ENCODE measurements at regions not wholly inside any gene's neighbourhood (a gene's known extent, or its start where the extent isn't known, plus 50 kb on each side); places are given as distances from the start of the nearest gene placed in this dataset.

- no peak for DNase-seq
- Histone ChIP-seq H3K9ac (ENCODE audit: low read length) (no peak overlapping the region), H4K5ac (ENCODE audit: low read length) (no peak overlapping the region), H3K4me2 (ENCODE audit: low read length) (no peak overlapping the region), H3K79me2 (ENCODE audit: control insufficient read depth, insufficient read depth, low read length) (no peaks in the 10 kb centered on the region), H3K23ac (ENCODE audit: low read length) (no peak overlapping the region), H3K4me3 (ENCODE audit: low read length) (no peak overlapping the region), H2BK5ac (ENCODE audit: low read length) (no peak overlapping the region), H3K18ac (ENCODE audit: low read length) (no peak overlapping the region), H3K27ac (ENCODE audit: low read depth, low read length) (no peak overlapping the region), H2BK120ac (ENCODE audit: low read depth, low read length) (no peak overlapping the region), H3K4me1 (ENCODE audit: control insufficient read depth, low read depth, low read length) (no peaks in the 10 kb centered on the region), H3K27me3 (ENCODE audit: insufficient read depth, low read length, poor library complexity) (no peaks in the 10 kb centered on the region), H4K8ac (ENCODE audit: low read depth, low read length) (no peak overlapping the region), H2BK15ac (replicated peaks; ENCODE audit: low read depth) (no peak overlapping the region), H3K79me1 (ENCODE audit: low read length) (no peaks in the 10 kb centered on the region), H3K36me3 (ENCODE audit: control insufficient read depth, insufficient read depth, low read length) (no peaks in the 10 kb centered on the region), H3K56ac (ENCODE audit: low read length) (no peak overlapping the region), H3K4ac (ENCODE audit: low read depth, low read length) (no peak overlapping the region), H2AK5ac (ENCODE audit: low read length) (no peak overlapping the region)
- WGBS (ENCODE audit: extremely low coverage, insufficient coverage, low lambda C conversion rate) = no CpG with 5 or more reads among the region's 12 CpGs
These were observed 197.3 kb downstream of the OR13H1 start for GRCh38 chrX:131741103-131741581.

- WGBS (ENCODE audit: extremely low coverage, insufficient coverage, low lambda C conversion rate) = no CpG with 5 or more reads among the region's 5 CpGs
- Histone ChIP-seq H2BK5ac (ENCODE audit: low read length) (no peak overlapping the region), H4K5ac (ENCODE audit: low read length) (no peak overlapping the region), H3K27ac (ENCODE audit: low read depth, low read length) (no peak overlapping the region), H3K9ac (ENCODE audit: low read length) (no peak overlapping the region), H3K79me1 (ENCODE audit: low read length) (no peaks in the 10 kb centered on the region), H3K4me3 (ENCODE audit: low read length) (no peak overlapping the region), H3K36me3 (ENCODE audit: control insufficient read depth, insufficient read depth, low read length) (no peaks in the 10 kb centered on the region), H3K27me3 (ENCODE audit: insufficient read depth, low read length, poor library complexity) (no peaks in the 10 kb centered on the region), H2AK5ac (ENCODE audit: low read length) (no peak overlapping the region), H3K18ac (ENCODE audit: low read length) (no peak overlapping the region), H3K4ac (ENCODE audit: low read depth, low read length) (no peak overlapping the region), H3K4me2 (ENCODE audit: low read length) (no peak overlapping the region), H2BK15ac (replicated peaks; ENCODE audit: low read depth) (no peak overlapping the region), H3K56ac (ENCODE audit: low read length) (no peak overlapping the region), H2BK120ac (ENCODE audit: low read depth, low read length) (no peak overlapping the region), H4K8ac (ENCODE audit: low read depth, low read length) (no peak overlapping the region), H3K4me1 (ENCODE audit: control insufficient read depth, low read depth, low read length) (no peaks in the 10 kb centered on the region), H3K79me2 (ENCODE audit: control insufficient read depth, insufficient read depth, low read length) (no peaks in the 10 kb centered on the region), H3K23ac (ENCODE audit: low read length) (no peak overlapping the region)
- DNase-seq = no peak
These were observed 202.1 kb downstream of the OR13H1 start for GRCh38 chrX:131745942-131746489.

GRCh38 chrX:131746491-131746968 is 202.7 kb downstream of the OR13H1 start:
- WGBS (ENCODE audit: extremely low coverage, insufficient coverage, low lambda C conversion rate) = no CpG with 5 or more reads among the region's 14 CpGs
- no peak overlapping the region for H2AK5ac ChIP-seq (ENCODE audit: low read length)
- no peak overlapping the region for H3K18ac ChIP-seq (ENCODE audit: low read length)
- no peak overlapping the region for H3K4ac ChIP-seq (ENCODE audit: low read depth, low read length)
- H4K8ac ChIP-seq (ENCODE audit: low read depth, low read length) = no peak overlapping the region
- H2BK15ac ChIP-seq (replicated peaks; ENCODE audit: low read depth) = no peak overlapping the region
- H3K4me1 ChIP-seq (ENCODE audit: control insufficient read depth, low read depth, low read length) = no peaks in the 10 kb centered on the region
- no peak overlapping the region for H2BK5ac ChIP-seq (ENCODE audit: low read length)
- no peaks in the 10 kb centered on the region for H3K36me3 ChIP-seq (ENCODE audit: control insufficient read depth, insufficient read depth, low read length)
- no peak overlapping the region for H2BK120ac ChIP-seq (ENCODE audit: low read depth, low read length)
- no peak overlapping the region for H3K56ac ChIP-seq (ENCODE audit: low read length)
- H3K4me3 ChIP-seq (ENCODE audit: low read length) = no peak overlapping the region
- no peak for DNase-seq
- H3K79me1 ChIP-seq (ENCODE audit: low read length) = no peaks in the 10 kb centered on the region
- H3K79me2 ChIP-seq (ENCODE audit: control insufficient read depth, insufficient read depth, low read length) = no peaks in the 10 kb centered on the region
- no peak overlapping the region for H3K4me2 ChIP-seq (ENCODE audit: low read length)
- no peak overlapping the region for H4K5ac ChIP-seq (ENCODE audit: low read length)
- H3K27ac ChIP-seq (ENCODE audit: low read depth, low read length) = no peak overlapping the region
- H3K27me3 ChIP-seq (ENCODE audit: insufficient read depth, low read length, poor library complexity) = no peaks in the 10 kb centered on the region
- no peak overlapping the region for H3K9ac ChIP-seq (ENCODE audit: low read length)
- H3K23ac ChIP-seq (ENCODE audit: low read length) = no peak overlapping the region

- Histone ChIP-seq H3K36me3 (ENCODE audit: control insufficient read depth, insufficient read depth, low read length) (no peaks in the 10 kb centered on the region), H3K23ac (ENCODE audit: low read length) (no peak overlapping the region), H3K4me1 (ENCODE audit: control insufficient read depth, low read depth, low read length) (no peaks in the 10 kb centered on the region), H3K4me3 (ENCODE audit: low read length) (no peak overlapping the region), H3K18ac (ENCODE audit: low read length) (no peak overlapping the region), H3K27me3 (ENCODE audit: insufficient read depth, low read length, poor library complexity) (no peaks in the 10 kb centered on the region), H4K8ac (ENCODE audit: low read depth, low read length) (no peak overlapping the region), H3K79me2 (ENCODE audit: control insufficient read depth, insufficient read depth, low read length) (no peaks in the 10 kb centered on the region), H2BK5ac (ENCODE audit: low read length) (no peak overlapping the region), H3K9ac (ENCODE audit: low read length) (no peak overlapping the region), H2BK120ac (ENCODE audit: low read depth, low read length) (no peak overlapping the region), H3K79me1 (ENCODE audit: low read length) (no peaks in the 10 kb centered on the region), H3K27ac (ENCODE audit: low read depth, low read length) (no peak overlapping the region), H4K5ac (ENCODE audit: low read length) (no peak overlapping the region), H3K4me2 (ENCODE audit: low read length) (no peak overlapping the region), H2AK5ac (ENCODE audit: low read length) (no peak overlapping the region), H3K56ac (ENCODE audit: low read length) (no peak overlapping the region), H2BK15ac (replicated peaks; ENCODE audit: low read depth) (no peak overlapping the region), H3K4ac (ENCODE audit: low read depth, low read length) (no peak overlapping the region)
- no CpG with 5 or more reads among the region's 9 CpGs for WGBS (ENCODE audit: extremely low coverage, insufficient coverage, low lambda C conversion rate)
- no peak for DNase-seq
These were observed 203.3 kb downstream of the OR13H1 start for GRCh38 chrX:131747173-131747572.

- H3K4me2 ChIP-seq (ENCODE audit: low read length) = no peak overlapping the region
- no peak overlapping the region for H3K27ac ChIP-seq (ENCODE audit: low read depth, low read length)
- H2BK5ac ChIP-seq (ENCODE audit: low read length) = no peak overlapping the region
- no peak overlapping the region for H2BK15ac ChIP-seq (replicated peaks; ENCODE audit: low read depth)
- no peak overlapping the region for H3K4me3 ChIP-seq (ENCODE audit: low read length)
- no peak overlapping the region for H3K56ac ChIP-seq (ENCODE audit: low read length)
- H3K27me3 ChIP-seq (ENCODE audit: insufficient read depth, low read length, poor library complexity) = no peaks in the 10 kb centered on the region
- H3K36me3 ChIP-seq (ENCODE audit: control insufficient read depth, insufficient read depth, low read length) = peaks cover 2% of the 10 kb centered on the region
- no peaks in the 10 kb centered on the region for H3K79me2 ChIP-seq (ENCODE audit: control insufficient read depth, insufficient read depth, low read length)
- H3K18ac ChIP-seq (ENCODE audit: low read length) = no peak overlapping the region
- H4K8ac ChIP-seq (ENCODE audit: low read depth, low read length) = no peak overlapping the region
- H4K5ac ChIP-seq (ENCODE audit: low read length) = no peak overlapping the region
- DNase-seq = no peak
- no CpG with 5 or more reads among the region's 24 CpGs for WGBS (ENCODE audit: extremely low coverage, insufficient coverage, low lambda C conversion rate)
- H3K23ac ChIP-seq (ENCODE audit: low read length) = no peak overlapping the region
- H3K79me1 ChIP-seq (ENCODE audit: low read length) = no peaks in the 10 kb centered on the region
- no peak overlapping the region for H3K9ac ChIP-seq (ENCODE audit: low read length)
- H2BK120ac ChIP-seq (ENCODE audit: low read depth, low read length) = no peak overlapping the region
- no peak overlapping the region for H3K4ac ChIP-seq (ENCODE audit: low read depth, low read length)
- no peak overlapping the region for H2AK5ac ChIP-seq (ENCODE audit: low read length)
- H3K4me1 ChIP-seq (ENCODE audit: control insufficient read depth, low read depth, low read length) = no peaks in the 10 kb centered on the region
These were observed 208.8 kb downstream of the OR13H1 start for GRCh38 chrX:131752493-131753198.
